PC-3 (cell line): ENCODE measurements at regions not wholly inside any gene's neighbourhood (a gene's known extent, or its start where the extent isn't known, plus 50 kb on each side); places are given as distances from the start of the nearest gene placed in this dataset.

Experiments
- ATAC-seq: fragments of 200-7000 bp; cut with Tn5 transposase; 2 replicates; pipeline ENCODE4 v1.9.1; 2020; ENCODE audit warnings: mild to moderate bottlenecking, moderate library complexity
- BruUV-seq: library from RNA; stranded (reverse); fragments of 400-500 nt; replicated peaks from 2 replicates; lab custom pipeline; 2021; lab: Mats Ljungman, UMichigan
- CTCF ChIA-PET: fragments of 300-600 bp; sonication (Branson Sonifier 250); formaldehyde crosslinking; loops from one replicate; lab custom pipeline; 2022; ENCODE audit warnings: antibody characterized with exemption; lab: Charles Lee
- POLR2A ChIA-PET: fragments of 300-600 bp; sonication (Branson Sonifier 250); formaldehyde crosslinking; loops from one replicate; lab custom pipeline; 2022; ENCODE audit warnings: antibody characterized with exemption; ENCODE audit not compliant: unreplicated experiment; lab: Charles Lee
- DNase-seq: peaks from one replicate; pipeline ENCODE4 v3.0.0-alpha.2; 2015
- H2AFZ ChIP-seq: fragments of 300-600 bp; sonication (generic); 2 replicates; pipeline ENCODE4 v1.6.0; 2016; ENCODE audit warnings: antibody characterized with exemption, low read length
- H3F3A ChIP-seq: fragments of 300-600 bp; sonication (generic); one replicate; pipeline ENCODE4 v1.6.0; 2017; ENCODE audit warnings: antibody characterized with exemption, low read length, control low read depth, mild to moderate bottlenecking; ENCODE audit not compliant: unreplicated experiment
- H3K27ac ChIP-seq: fragments of 300-600 bp; sonication (generic); 2 replicates; pipeline ENCODE4 v1.5.1; 2016; ENCODE audit warnings: mild to moderate bottlenecking, low read length
- H3K27me3 ChIP-seq: fragments of 300-600 bp; sonication (generic); 2 replicates; pipeline ENCODE4 v1.6.1; 2016; ENCODE audit warnings: low read length, mixed read lengths
- H3K36me3 ChIP-seq: fragments of 300-600 bp; sonication (generic); 2 replicates; pipeline ENCODE4 v1.6.1; 2016; ENCODE audit warnings: low read depth, mixed run types, low read length, mixed read lengths
- H3K4me1 ChIP-seq: fragments of 300-600 bp; sonication (generic); 2 replicates; pipeline ENCODE4 v1.5.1; 2016; ENCODE audit warnings: low read length; ENCODE audit not compliant: insufficient read depth
- H3K4me2 ChIP-seq: fragments of 300-600 bp; sonication (generic); 2 replicates; pipeline ENCODE4 v1.6.0; 2016; ENCODE audit warnings: low read length
- H3K4me3 ChIP-seq: fragments of 300-600 bp; sonication (generic); 2 replicates; pipeline ENCODE4 v1.5.1; 2016; ENCODE audit warnings: mild to moderate bottlenecking, low read length, mixed read lengths
- H3K79me2 ChIP-seq: fragments of 300-600 bp; sonication (generic); 2 replicates; pipeline ENCODE4 v1.6.1; 2017; ENCODE audit warnings: low read length, mixed read lengths
- H3K9ac ChIP-seq: fragments of 300-600 bp; sonication (generic); 2 replicates; pipeline ENCODE4 v1.6.0; 2016; ENCODE audit warnings: mild to moderate bottlenecking, low read length
- H3K9me2 ChIP-seq: fragments of 300-600 bp; sonication (generic); replicated peaks from 2 replicates; pipeline ENCODE4 v1.6.1; 2016; ENCODE audit warnings: mixed run types, low read length, mixed read lengths
- H3K9me3 ChIP-seq: fragments of 300-600 bp; sonication (generic); 2 replicates; pipeline ENCODE4 v1.6.1; 2016; ENCODE audit warnings: low read length, mixed read lengths
- H4K20me1 ChIP-seq: fragments of 300-600 bp; sonication (generic); 2 replicates; pipeline ENCODE4 v1.6.1; 2016; ENCODE audit warnings: low read length, mixed read lengths
- CTCF ChIP-seq: fragments of 300-600 bp; sonication (generic); conservative IDR thresholded peaks from 2 replicates; pipeline ENCODE4 v1.5.1; 2017; ENCODE audit warnings: antibody characterized with exemption, low read depth, mild to moderate bottlenecking, low read length
- EZH2 ChIP-seq: fragments of 300-600 bp; sonication (generic); IDR thresholded peaks from one replicate; pipeline ENCODE4 v1.6.1; 2017; ENCODE audit warnings: antibody characterized with exemption, mild to moderate bottlenecking, low read length; ENCODE audit not compliant: unreplicated experiment
- EZH2phosphoT487 ChIP-seq: fragments of 300-600 bp; sonication (generic); IDR thresholded peaks from 2 replicates; pipeline ENCODE4 v1.6.1; 2018; ENCODE audit warnings: mild to moderate bottlenecking, antibody characterized with exemption, low read length, borderline replicate concordance
- intact Hi-C: fragments of 100-400 bp; cut with micrococcal nuclease; formaldehyde crosslinking; loops from 2 replicates; pipeline ENCODE4 v1.9.0; 2023

- DNase-seq: peak; percentile 43
- Histone ChIP-seq H3K27me3 (no peaks in the 10 kb centered on the region), H3F3A (no peaks in the 10 kb centered on the region), H3K4me1 (no peaks in the 10 kb centered on the region), H3K9me3 (no peaks in the 10 kb centered on the region), H3K4me2 (no peak overlapping the region), H3K36me3 (no peaks in the 10 kb centered on the region), H3K27ac (no peak overlapping the region), H3K4me3 (no peak overlapping the region), H4K20me1 (no peaks in the 10 kb centered on the region), H3K9ac (no peak overlapping the region), H3K79me2 (no peaks in the 10 kb centered on the region), H3K9me2 (no peaks in the 10 kb centered on the region), H2AFZ (no peak overlapping the region)
- no TSS peak for BruUV-seq
- ChIA-PET POLR2A (no interaction called here), CTCF (no interaction called here)
- intact Hi-C loops: no loop called here
- peak; percentile 75 for ATAC-seq
- TF ChIP-seq EZH2: no peak
- TF ChIP-seq EZH2phosphoT487: no peak
- TF ChIP-seq CTCF: no peak
Observed at GRCh38 chr3:153840487-153840886, 280.7 kb upstream of the ARHGEF26 start.

- no peak for TF ChIP-seq CTCF
- ATAC-seq (no peak), DNase-seq (no peak)
- H3K9ac ChIP-seq: no peak overlapping the region
- intact Hi-C loops: no loop called here
- H3F3A ChIP-seq: no peaks in the 10 kb centered on the region
- H3K4me1 ChIP-seq: no peaks in the 10 kb centered on the region
- no peaks in the 10 kb centered on the region for H3K79me2 ChIP-seq
- ChIA-PET CTCF (no interaction called here), POLR2A (no interaction called here)
- no peaks in the 10 kb centered on the region for H3K27me3 ChIP-seq
- H3K36me3 ChIP-seq: no peaks in the 10 kb centered on the region
- no peak overlapping the region for H3K27ac ChIP-seq
- no peak overlapping the region for H3K4me3 ChIP-seq
- H2AFZ ChIP-seq: no peak overlapping the region
- H4K20me1 ChIP-seq: no peaks in the 10 kb centered on the region
- no peak overlapping the region for H3K4me2 ChIP-seq
- H3K9me3 ChIP-seq: no peaks in the 10 kb centered on the region
- no TSS peak for BruUV-seq
- H3K9me2 ChIP-seq: no peaks in the 10 kb centered on the region
Observed at GRCh38 chr3:153843994-153844393, 277.2 kb upstream of the ARHGEF26 start.

GRCh38 chr3:153845311-153845710 is 275.9 kb upstream of the ARHGEF26 start:
- Histone ChIP-seq H3K4me3 (no peak overlapping the region), H3K9me3 (no peaks in the 10 kb centered on the region), H3K9me2 (no peaks in the 10 kb centered on the region), H3K27ac (no peak overlapping the region), H3K36me3 (no peaks in the 10 kb centered on the region), H3K27me3 (no peaks in the 10 kb centered on the region), H3F3A (no peaks in the 10 kb centered on the region), H3K4me1 (no peaks in the 10 kb centered on the region), H3K9ac (no peak overlapping the region), H3K79me2 (no peaks in the 10 kb centered on the region), H2AFZ (no peak overlapping the region), H3K4me2 (no peak overlapping the region), H4K20me1 (no peaks in the 10 kb centered on the region)
- POLR2A ChIA-PET: no interaction called here
- no peak for TF ChIP-seq EZH2phosphoT487
- no peak for TF ChIP-seq CTCF
- no peak for TF ChIP-seq EZH2
- BruUV-seq: no TSS peak
- ATAC-seq: no peak
- intact Hi-C loops: no loop called here
- CTCF ChIA-PET: no interaction called here
- no peak for DNase-seq
